T-helper 22 cell (primary cell): ENCODE measurements at regions not wholly inside any gene's neighbourhood (a gene's known extent, or its start where the extent isn't known, plus 50 kb on each side); places are given as distances from the start of the nearest gene placed in this dataset.
"Not testable (repeated sequence)": the region's sequence is repeated elsewhere in the genome, so short reads cannot be mapped to it uniquely, and the experiment has no call there.

Source experiments
- DNase-seq: peaks from one replicate; pipeline ENCODE4 v3.0.0-alpha.2; 2020; ENCODE audit warnings: low read depth

- no peak for DNase-seq
These were observed 239.1 kb downstream of the THBS2 start for GRCh38 chr6:169014211-169015197.

- no peak for DNase-seq
These were observed 244.0 kb downstream of the THBS2 start for GRCh38 chr6:169009628-169010027.

GRCh38 chr6:169008641-169009257, 244.9 kb downstream of the THBS2 start:
- DNase-seq = no peak

- no peak for DNase-seq
These were observed 248.5 kb downstream of the THBS2 start for GRCh38 chr6:169005166-169005565.

- no peak for DNase-seq
These were observed 253.6 kb downstream of the THBS2 start for GRCh38 chr6:169000022-169000421.

GRCh38 chr6:168999392-168999791, 254.3 kb downstream of the THBS2 start:
- no peak for DNase-seq

- no peak for DNase-seq
These were observed 257.4 kb downstream of the THBS2 start for GRCh38 chr6:168996356-168996625.

GRCh38 chr6:168995526-168996355, 257.9 kb downstream of the THBS2 start:
- DNase-seq = no peak

- DNase-seq = no peak
These were observed 258.7 kb downstream of the THBS2 start for GRCh38 chr6:168994956-168995355.

GRCh38 chr6:168992446-168993144, 261.1 kb downstream of the THBS2 start:
- no peak for DNase-seq

GRCh38 chr6:168991695-168992094, 262.0 kb downstream of the THBS2 start:
- not testable (repeated sequence) for DNase-seq

GRCh38 chr6:168990019-168990751, 263.5 kb downstream of the THBS2 start:
- DNase-seq = no peak

- DNase-seq = no peak
These were observed 264.2 kb downstream of the THBS2 start for GRCh38 chr6:168989421-168989820.

- DNase-seq = no peak
These were observed 264.8 kb downstream of the THBS2 start for GRCh38 chr6:168988801-168989200.

- DNase-seq = no peak
These were observed 265.4 kb downstream of the THBS2 start for GRCh38 chr6:168988280-168988679.

- no peak for DNase-seq
These were observed 267.9 kb downstream of the THBS2 start for GRCh38 chr6:168985705-168986104.

- DNase-seq = no peak
These were observed 269.7 kb downstream of the THBS2 start for GRCh38 chr6:168983925-168984324.

GRCh38 chr6:168981187-168981586, 272.5 kb downstream of the THBS2 start:
- DNase-seq = no peak

GRCh38 chr6:168979254-168979653, 274.4 kb downstream of the THBS2 start:
- DNase-seq = no peak

GRCh38 chr6:168972128-168972527, 281.5 kb downstream of the THBS2 start:
- DNase-seq = no peak

- DNase-seq = no peak
These were observed 282.1 kb downstream of the THBS2 start for GRCh38 chr6:168971549-168971948.
